ENCODE measurements at regions not wholly inside any gene's neighbourhood (a gene's known extent, or its start where the extent isn't known, plus 50 kb on each side); places are given as distances from the start of the nearest gene placed in this dataset.
"Not testable (repeated sequence)": the region's sequence is repeated elsewhere in the genome, so short reads cannot be mapped to it uniquely, and the experiment has no call there.

- peak in 11 of 14 donors; percentile 14 to 65 (median 29) for DNase-seq
Measured at GRCh38 chr20:25987073-25987927, 290.6 kb upstream of the ZNF337 start.

- DNase-seq, result peak in 1 of 14 donors; percentile 26
Measured at GRCh38 chr20:25985597-25985996, 288.9 kb upstream of the ZNF337 start.

GRCh38 chr20:25984933-25985332, 288.3 kb upstream of the ZNF337 start:
- peak in 10 of 14 donors; percentile 6 to 80 (median 24) for DNase-seq

- not testable (repeated sequence) for DNase-seq
Measured at GRCh38 chr20:25982701-25983100, 286.0 kb upstream of the ZNF337 start.

GRCh38 chr20:25978450-25979190, 282.0 kb upstream of the ZNF337 start:
- not testable (repeated sequence) for DNase-seq

- not testable (repeated sequence) for DNase-seq
Measured at GRCh38 chr20:25975816-25976215, 279.2 kb upstream of the ZNF337 start.

- DNase-seq, result not testable (repeated sequence)
Measured at GRCh38 chr20:25965203-25965602, 268.6 kb upstream of the ZNF337 start.

- not testable (repeated sequence) for DNase-seq
Measured at GRCh38 chr20:25953876-25954275, 257.2 kb upstream of the ZNF337 start.

- DNase-seq, result not testable (repeated sequence)
Measured at GRCh38 chr20:25935230-25935629, 238.6 kb upstream of the ZNF337 start.

- not testable (repeated sequence) for DNase-seq
Measured at GRCh38 chr20:25932806-25933205, 236.2 kb upstream of the ZNF337 start.

GRCh38 chr20:25932170-25932569, 235.5 kb upstream of the ZNF337 start:
- DNase-seq, result not testable (repeated sequence)

- DNase-seq, result not testable (repeated sequence)
Measured at GRCh38 chr20:25902321-25902720, 205.7 kb upstream of the ZNF337 start.

GRCh38 chr20:25898663-25899062, 202.0 kb upstream of the ZNF337 start:
- not testable (repeated sequence) for DNase-seq

- DNase-seq, result not testable (repeated sequence)
Measured at GRCh38 chr20:25879096-25879495, 182.4 kb upstream of the ZNF337 start.

- DNase-seq, result not testable (repeated sequence)
Measured at GRCh38 chr20:25868650-25868979, 172.0 kb upstream of the ZNF337 start.

- DNase-seq, result peak; percentile 29 to 87 (median 74)
Measured at GRCh38 chr20:25867776-25868649, 171.4 kb upstream of the ZNF337 start.

- not testable (repeated sequence) for DNase-seq
Measured at GRCh38 chr20:25867015-25867775, 170.5 kb upstream of the ZNF337 start.

- peak in 13 of 14 donors; percentile 39 to 85 (median 67) for DNase-seq
Measured at GRCh38 chr20:25865715-25866656, 169.3 kb upstream of the ZNF337 start.

- DNase-seq, result peak in 1 of 14 donors; percentile 45
Measured at GRCh38 chr20:25864963-25865714, 168.5 kb upstream of the ZNF337 start.
